Gastrocnemius medialis (tissue), 4 donors: ENCODE measurements at regions not wholly inside any gene's neighbourhood (a gene's known extent, or its start where the extent isn't known, plus 50 kb on each side); places are given as distances from the start of the nearest gene placed in this dataset.

Source experiments
- CTCF ChIP-seq, 5 experiments: fragments of 450-650 bp in 3 of 5; fragments of 200-600 bp in 2 of 5; sonication (generic) in 2 of 5; IDR thresholded peaks in 4 of 5; conservative IDR thresholded peaks in 1 of 5; 1 replicate in 4 of 5; 2 replicates in 1 of 5; pipeline ENCODE4 v1.5.1; 2016 to 2019; ENCODE audit warnings: antibody characterized with exemption in 5 of 5, mild to moderate bottlenecking in 3 of 5, moderate library complexity in 3 of 5
- POLR2A ChIP-seq, 2 donors: fragments of 450-650 bp; IDR thresholded peaks; one replicate each; pipeline ENCODE4 v1.6.1; 2017; ENCODE audit warnings: antibody characterized with exemption in 2 of 2, mild to moderate bottlenecking in 2 of 2, moderate library complexity in 2 of 2

DNA sequence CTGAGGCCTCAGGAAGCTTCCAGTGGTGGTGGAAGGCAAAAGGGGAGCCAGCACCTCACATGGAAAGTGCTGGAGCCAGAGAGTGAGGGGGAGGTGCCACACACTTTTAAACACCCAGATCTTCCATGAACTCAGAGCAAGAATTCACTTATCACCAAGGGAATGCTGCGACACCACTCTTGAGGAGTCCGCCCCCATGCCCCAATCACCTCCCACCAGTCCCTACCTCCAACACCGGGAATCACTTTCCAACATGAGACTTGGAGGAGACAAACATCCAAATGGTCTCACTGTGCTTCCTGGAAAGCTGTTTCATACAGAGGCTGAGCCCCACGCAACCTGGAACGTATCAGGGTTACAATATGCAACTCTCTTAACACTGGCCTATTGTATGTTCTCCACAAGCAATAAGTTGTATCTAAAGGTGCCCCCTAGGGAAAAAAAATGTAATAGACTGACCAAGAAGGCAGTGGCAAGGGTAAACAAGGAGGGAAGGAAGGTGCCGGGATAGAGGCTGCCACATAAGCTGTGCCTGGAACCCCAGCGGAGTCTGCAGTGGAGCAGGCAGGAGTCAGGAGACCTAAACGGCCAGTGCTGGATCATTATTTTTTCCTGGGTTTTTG lies 106.7 kb upstream of the FOXF1 start:
- TF ChIP-seq CTCF (IDR thresholded peaks at IDR 0.05 in 4 of 5, conservative IDR thresholded peaks at IDR 0.05 in 1 of 5) (no peak), POLR2A (IDR thresholded peaks at IDR 0.05) (no peak)
